ENCODE measurements at regions not wholly inside any gene's neighbourhood (a gene's known extent, or its start where the extent isn't known, plus 50 kb on each side); places are given as distances from the start of the nearest gene placed in this dataset.
"Not testable (repeated sequence)": the region's sequence is repeated elsewhere in the genome, so short reads cannot be mapped to it uniquely, and the experiment has no call there.

GRCh38 chr11:64428693-64429092, 69.7 kb downstream of the RPS6KA4 start:
- peak; percentile 40 for DNase-seq

- no peak for DNase-seq
Measured at GRCh38 chr11:64429970-64430369, 71.0 kb downstream of the RPS6KA4 start.

GRCh38 chr11:64430645-64431044, 71.7 kb downstream of the RPS6KA4 start:
- DNase-seq: no peak

GRCh38 chr11:64436000-64436399, 77.0 kb downstream of the RPS6KA4 start:
- no peak for DNase-seq

- DNase-seq: no peak
Measured at GRCh38 chr11:64437426-64437825, 78.5 kb downstream of the RPS6KA4 start.

DNA sequence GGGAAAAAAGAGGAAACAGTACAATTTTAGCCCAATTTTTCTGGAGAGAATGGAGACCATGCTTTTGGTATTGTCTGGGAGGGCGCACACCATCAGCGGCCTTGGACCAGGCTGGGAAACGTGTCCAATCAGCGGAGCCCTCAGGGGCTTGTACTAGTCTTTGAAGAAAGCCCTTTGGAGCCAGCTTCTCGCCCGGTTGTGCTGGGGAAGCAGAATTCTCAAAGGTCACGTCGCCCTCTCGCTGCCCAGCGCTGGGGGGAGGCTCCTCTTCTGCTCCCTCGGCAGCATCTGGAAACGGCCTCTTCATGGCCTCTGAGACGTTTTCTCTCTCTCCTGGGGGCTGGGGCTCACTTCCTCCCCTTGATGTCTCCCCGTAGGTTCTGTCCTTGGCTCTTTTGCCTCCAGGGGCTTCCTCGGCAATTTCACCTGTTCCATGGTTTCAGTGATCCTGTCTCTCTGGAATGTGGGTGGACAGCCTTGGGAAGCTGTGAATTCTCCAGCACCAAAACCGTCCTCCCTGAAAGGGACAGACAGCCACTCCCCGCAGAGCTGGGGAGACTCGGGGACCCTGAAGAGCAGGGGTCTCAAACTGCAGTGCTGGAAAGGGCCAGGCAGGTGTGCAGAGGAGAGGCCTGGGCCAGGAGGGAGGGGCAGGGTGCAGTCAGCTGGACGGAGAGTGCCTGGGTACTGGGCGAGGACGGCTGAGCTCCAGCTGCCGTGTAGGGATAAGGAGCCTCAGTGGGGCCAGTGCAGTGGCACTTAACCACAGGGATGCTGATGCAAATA, 80.2 kb downstream of the RPS6KA4 start:
- DNase-seq: peak; percentile 28

- DNase-seq: not testable (repeated sequence)
Measured at GRCh38 chr11:64439772-64440491, 81.0 kb downstream of the RPS6KA4 start.

DNA sequence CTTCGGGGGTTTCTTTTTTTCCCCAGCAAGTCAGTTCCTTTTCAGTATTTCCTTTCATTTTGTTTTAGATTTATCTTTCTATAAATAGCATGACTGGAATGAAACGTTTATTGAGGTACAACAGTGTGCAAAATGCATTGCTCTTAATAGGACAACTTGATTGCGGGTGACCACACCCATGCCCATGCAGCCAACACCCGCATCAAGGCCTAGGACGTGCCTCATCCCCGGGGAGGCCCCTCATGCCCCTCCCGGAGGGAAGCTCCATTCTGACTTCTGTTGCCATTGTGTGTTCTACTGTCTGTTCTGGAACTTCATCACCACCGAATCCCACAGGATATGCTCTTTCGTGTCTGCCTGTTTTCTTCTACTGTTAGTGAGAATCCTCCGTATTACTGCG, 82.2 kb downstream of the RPS6KA4 start:
- DNase-seq: no peak

GRCh38 chr11:64443001-64443400, 84.0 kb downstream of the RPS6KA4 start:
- DNase-seq: no peak

GRCh38 chr11:64444838-64445441, 86.0 kb downstream of the RPS6KA4 start:
- DNase-seq: no peak

DNA sequence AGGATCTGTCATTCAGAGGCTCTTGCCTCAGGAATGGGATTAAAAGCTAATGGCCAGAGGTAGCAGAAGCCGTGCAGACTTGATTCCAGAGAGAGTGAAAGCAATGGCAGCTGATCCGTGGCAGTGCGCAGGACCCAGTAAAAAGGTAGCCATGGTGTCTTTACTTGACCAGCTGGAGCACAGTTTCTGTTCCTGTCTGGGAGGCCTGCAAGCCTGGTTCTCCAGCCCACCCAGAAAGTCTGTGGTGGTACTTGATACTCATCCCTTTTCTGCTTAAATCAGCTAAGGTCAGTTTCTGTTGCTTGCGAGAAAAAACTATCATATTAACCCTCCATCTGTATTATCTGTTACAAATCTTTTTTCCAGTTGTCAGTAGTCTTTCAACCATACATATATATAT, 86.7 kb downstream of the RPS6KA4 start:
- DNase-seq: no peak

- DNase-seq: peak; percentile 25
Measured at GRCh38 chr11:64447831-64448598, 89.1 kb downstream of the RPS6KA4 start.

- DNase-seq: peak; percentile 93
Measured at GRCh38 chr11:64448599-64449380, 89.8 kb downstream of the RPS6KA4 start.

DNA sequence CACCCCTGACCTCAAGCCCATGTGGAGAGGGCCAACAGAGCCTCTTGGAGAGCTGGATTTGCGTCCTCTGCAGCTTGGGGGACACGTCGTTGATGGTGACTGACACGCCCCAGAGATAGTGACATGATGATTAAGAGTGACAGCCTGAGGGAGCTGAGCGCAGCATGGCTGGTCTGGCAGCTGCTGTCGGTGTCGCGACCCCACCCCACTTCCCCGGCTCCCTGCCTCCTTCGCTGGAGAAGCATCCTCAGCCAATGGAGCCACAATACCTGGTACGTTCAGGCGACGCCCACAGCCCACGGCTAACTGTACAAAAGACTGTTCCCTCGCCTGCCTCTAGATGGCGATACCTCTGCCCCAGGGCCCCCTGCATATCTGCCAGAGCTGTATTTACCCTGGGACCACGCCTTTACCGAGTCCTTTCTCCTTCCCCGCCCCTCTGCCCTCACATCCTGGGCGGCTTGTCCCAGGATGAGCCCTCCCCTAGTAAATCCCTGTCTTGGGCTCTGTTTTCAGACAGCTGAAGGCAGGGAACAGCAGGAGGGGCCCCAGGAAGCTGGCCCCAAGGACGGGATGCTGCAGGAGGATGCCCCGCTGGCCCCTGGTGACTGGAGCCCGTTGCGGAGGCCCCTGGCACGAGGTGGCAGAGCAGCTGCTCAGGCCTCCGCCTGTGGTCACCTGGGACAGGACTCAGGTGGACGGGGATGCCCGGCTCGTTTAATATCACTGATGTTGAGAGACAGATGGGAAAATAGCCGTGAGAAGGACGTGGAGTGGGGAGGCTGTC, 90.6 kb downstream of the RPS6KA4 start:
- DNase-seq: peak; percentile 92

- no peak for DNase-seq
Measured at GRCh38 chr11:64450168-64450560, 91.2 kb downstream of the RPS6KA4 start.

DNA sequence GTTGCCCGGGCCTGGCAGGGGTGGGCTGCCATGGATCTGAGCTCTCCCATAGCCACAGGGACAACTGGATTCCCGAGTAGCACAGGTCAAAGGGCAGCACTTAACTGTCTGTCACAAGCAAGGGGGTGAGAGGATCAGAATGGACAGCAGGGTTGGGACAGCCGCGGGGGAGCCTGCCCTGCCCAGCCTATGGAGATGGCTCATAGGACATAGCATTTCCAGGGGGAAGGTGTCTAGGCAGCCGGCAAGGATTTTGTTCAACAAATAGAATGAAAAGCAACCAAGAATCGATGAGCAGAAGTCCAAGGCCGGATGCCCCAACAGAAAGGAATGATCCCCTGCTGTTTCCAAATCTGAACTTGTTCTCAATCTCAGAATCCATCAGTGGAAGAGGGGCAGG, 92.9 kb downstream of the RPS6KA4 start:
- DNase-seq: no peak

DNA sequence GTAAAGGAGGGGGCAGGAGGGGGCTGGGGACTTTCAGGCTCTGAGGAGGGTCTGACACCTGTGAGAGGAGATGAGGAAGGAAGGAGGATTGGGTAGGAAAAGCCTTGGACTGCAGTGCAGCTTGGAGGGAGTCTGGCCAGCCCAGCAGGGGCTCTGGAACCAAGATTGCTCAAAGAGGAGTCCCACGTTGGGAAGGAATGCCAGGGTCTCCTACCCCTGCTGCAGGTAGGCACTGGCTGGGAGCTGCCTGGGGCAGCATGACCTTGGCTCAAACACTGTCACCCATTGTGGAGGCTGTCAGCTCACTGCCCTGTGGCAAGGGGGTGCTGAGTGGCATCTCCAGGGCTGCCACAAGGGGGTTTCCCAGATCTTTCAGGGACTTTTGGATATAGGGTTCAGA, 94.5 kb downstream of the RPS6KA4 start:
- DNase-seq: no peak

GRCh38 chr11:64455456-64456261, 96.7 kb downstream of the RPS6KA4 start:
- DNase-seq: no peak

DNA sequence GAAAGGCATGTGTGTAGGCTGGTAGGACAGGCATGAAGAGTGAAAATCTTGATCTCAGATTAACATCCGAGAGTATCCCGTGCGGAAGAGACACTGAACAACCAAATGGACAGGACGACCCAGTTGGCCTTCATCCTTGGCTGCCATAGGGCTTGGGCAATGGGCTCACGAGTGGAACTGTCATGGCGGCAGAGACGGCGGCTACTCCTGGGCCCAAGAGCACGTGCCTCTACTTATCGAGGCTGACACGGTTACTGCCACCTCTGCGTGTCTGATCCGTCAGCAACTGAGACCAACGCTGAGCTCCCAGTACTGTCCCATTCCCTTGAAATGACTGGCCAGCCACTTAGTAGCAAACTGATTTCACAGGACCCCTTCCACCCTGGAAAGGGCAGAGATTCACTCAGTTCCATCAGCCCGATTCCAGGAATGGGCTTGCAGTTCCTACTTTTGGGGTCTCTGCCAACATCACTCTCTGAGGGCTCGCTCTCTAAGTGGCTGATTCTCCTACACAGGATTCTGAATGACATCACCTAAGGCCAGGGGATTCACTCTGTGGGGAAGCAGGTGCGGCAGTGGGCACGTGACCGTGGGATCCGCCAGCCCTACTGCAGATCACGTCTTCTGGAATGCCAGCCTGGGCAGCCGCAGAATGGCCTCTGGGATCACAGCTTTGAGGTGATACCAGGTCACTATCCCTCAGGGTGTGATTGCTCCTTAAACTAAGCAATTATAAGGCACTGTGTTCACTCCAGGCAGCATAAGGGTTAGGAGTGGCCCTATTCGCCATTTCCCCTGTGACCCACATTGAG, 97.8 kb downstream of the RPS6KA4 start:
- no peak for DNase-seq

Data from retina (tissue), 1 donor.